Thoracic aorta (tissue), 2 donors: ENCODE measurements at regions not wholly inside any gene's neighbourhood (a gene's known extent, or its start where the extent isn't known, plus 50 kb on each side); places are given as distances from the start of the nearest gene placed in this dataset.

ENCODE experiments used
- ATAC-seq: fragments of 150-250 bp; one replicate; pipeline ENCODE4 v1.8.0; 2017; ENCODE audit warnings: low read depth; ENCODE audit not compliant: insufficient number of reproducible peaks, low FRiP score
- DNase-seq: peaks from one replicate; pipeline ENCODE4 v3.0.0-alpha.2; 2020; ENCODE audit warnings: low spot score
- H3K27ac ChIP-seq, 2 donors: fragments of 200-600 bp; sonication (generic); 1 replicate in 1 of 2; 2 replicates in 1 of 2; pipeline ENCODE4 v1.5.1; 2016; ENCODE audit warnings: mild to moderate bottlenecking in 2 of 2, moderate library complexity in 2 of 2
- H3K27me3 ChIP-seq: fragments of 200-600 bp; sonication (generic); replicated peaks from 2 replicates; pipeline ENCODE4 v1.6.0; 2016; ENCODE audit warnings: mild to moderate bottlenecking; ENCODE audit not compliant: insufficient read depth
- H3K36me3 ChIP-seq: fragments of 200-600 bp; sonication (generic); one replicate; pipeline ENCODE4 v1.5.1; 2016
- H3K4me1 ChIP-seq, 2 donors: fragments of 200-600 bp; sonication (generic); 1 replicate in 1 of 2; 2 replicates in 1 of 2; pipeline versions ENCODE4 v1.5.1 to v1.6.0; 2016; ENCODE audit warnings: low read depth in 2 of 2, mild to moderate bottlenecking in 1 of 2; ENCODE audit not compliant: control insufficient read depth in 1 of 2
- H3K4me3 ChIP-seq: fragments of 200-600 bp; sonication (generic); 2 replicates; pipeline ENCODE4 v1.5.1; 2016; ENCODE audit warnings: mild to moderate bottlenecking
- H3K9me3 ChIP-seq: fragments of 200-600 bp; sonication (generic); 2 replicates; pipeline ENCODE4 v1.5.1; 2016
- TF ChIP-seq, protein P1 (sequence below): fragments of 200-600 bp; sonication (generic); IDR thresholded peaks from one replicate; pipeline ENCODE4 v1.5.1; 2019; ENCODE audit warnings: antibody characterized with exemption

DNA sequence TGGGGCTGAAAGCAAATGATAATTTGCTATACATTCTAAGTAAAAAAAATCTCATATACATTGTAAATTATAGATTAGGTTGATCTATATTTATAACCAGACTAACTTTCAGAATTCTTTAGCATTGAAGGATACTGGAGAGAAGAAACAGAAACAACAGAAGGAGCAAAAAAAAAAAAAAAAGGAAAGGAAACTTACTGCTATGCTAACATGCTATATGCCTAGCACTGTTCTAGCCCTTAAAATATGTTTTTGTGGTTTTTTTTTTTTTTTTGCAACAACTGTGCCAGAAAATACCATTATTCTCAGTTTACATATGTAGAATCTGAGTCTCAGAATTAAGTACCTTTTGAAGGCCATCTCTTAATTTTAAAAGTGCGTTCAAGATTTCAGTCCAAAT is 204.9 kb upstream of the MC4R start:
- no peak for ATAC-seq
- Histone ChIP-seq H3K9me3 (no peaks in the 10 kb centered on the region), H3K27me3 (no peaks in the 10 kb centered on the region), H3K4me1 (no peaks in the 10 kb centered on the region), H3K4me3 (no peak overlapping the region), H3K36me3 (no peaks in the 10 kb centered on the region), H3K27ac (no peak overlapping the region)
- no peak for DNase-seq
- TF ChIP-seq, protein P1, sequence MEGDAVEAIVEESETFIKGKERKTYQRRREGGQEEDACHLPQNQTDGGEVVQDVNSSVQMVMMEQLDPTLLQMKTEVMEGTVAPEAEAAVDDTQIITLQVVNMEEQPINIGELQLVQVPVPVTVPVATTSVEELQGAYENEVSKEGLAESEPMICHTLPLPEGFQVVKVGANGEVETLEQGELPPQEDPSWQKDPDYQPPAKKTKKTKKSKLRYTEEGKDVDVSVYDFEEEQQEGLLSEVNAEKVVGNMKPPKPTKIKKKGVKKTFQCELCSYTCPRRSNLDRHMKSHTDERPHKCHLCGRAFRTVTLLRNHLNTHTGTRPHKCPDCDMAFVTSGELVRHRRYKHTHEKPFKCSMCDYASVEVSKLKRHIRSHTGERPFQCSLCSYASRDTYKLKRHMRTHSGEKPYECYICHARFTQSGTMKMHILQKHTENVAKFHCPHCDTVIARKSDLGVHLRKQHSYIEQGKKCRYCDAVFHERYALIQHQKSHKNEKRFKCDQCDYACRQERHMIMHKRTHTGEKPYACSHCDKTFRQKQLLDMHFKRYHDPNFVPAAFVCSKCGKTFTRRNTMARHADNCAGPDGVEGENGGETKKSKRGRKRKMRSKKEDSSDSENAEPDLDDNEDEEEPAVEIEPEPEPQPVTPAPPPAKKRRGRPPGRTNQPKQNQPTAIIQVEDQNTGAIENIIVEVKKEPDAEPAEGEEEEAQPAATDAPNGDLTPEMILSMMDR, result no peak

DNA sequence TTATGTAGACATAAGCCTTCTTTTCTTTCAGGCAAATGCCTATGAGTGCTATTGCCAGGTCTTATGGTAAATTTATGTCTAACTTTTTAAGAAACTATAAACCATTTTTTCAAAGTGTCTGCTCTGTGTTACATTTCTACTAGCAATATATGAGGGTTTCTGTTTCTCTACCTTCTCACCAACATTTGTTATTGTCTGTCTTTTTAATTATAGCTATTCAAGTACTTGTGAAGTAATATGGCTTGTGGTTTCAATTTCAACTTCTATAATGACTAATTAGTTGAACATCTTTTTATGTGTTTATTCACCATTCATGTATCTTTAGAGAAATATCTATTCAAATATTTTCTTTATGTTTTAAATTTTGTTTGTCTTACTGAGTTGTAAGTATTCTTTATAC is 213.1 kb upstream of the MC4R start:
- TF ChIP-seq, protein P1, result no peak
- Histone ChIP-seq H3K27ac (no peak overlapping the region), H3K4me1 (no peaks in the 10 kb centered on the region), H3K4me3 (no peak overlapping the region), H3K9me3 (no peaks in the 10 kb centered on the region), H3K36me3 (no peaks in the 10 kb centered on the region), H3K27me3 (no peaks in the 10 kb centered on the region)
- DNase-seq (no peak), ATAC-seq (no peak)

DNA sequence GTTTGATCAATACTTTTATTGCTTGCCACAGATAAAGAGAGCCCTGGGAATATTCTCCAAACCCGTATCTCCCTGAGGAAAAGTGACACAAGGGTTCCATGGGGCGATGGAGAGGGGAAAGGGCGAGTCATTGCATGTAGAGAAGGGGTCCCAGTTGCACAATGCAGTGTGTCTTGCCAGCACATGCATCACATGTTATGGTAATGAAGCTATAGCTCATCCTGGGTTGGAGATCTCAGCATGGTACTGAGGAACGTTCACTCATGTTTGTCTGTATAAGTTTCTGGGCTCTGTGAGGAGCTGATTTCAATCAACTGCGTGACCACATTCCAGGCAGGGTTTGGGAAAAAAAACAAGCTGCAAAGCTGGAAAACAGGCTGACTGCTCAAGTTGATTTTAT is 220.7 kb upstream of the MC4R start:
- Histone ChIP-seq H3K9me3 (no peaks in the 10 kb centered on the region), H3K27ac (no peak overlapping the region), H3K27me3 (no peaks in the 10 kb centered on the region), H3K36me3 (no peaks in the 10 kb centered on the region), H3K4me1 (no peaks in the 10 kb centered on the region), H3K4me3 (no peak overlapping the region)
- DNase-seq, result no peak
- no peak for ATAC-seq
- TF ChIP-seq, protein P1, result no peak

DNA sequence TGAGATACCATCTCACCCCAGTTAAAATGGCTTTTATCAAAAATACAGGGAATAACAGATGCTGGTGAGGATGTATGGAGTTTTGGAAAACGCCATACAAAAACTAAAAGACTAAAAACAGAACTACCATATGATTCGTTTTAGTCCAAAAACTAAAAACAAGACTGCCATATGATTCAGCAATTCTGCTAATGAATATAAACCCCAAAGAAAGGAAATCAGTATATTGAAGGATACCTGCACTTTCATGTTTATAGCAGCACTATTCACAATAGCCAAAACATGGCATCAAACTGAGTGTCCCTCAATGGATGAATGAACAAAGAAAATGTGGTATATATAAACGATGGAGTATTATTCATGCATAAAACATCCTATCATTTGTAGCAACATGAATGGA is 224.4 kb upstream of the MC4R start:
- TF ChIP-seq, protein P1, result no peak
- no peak overlapping the region for H3K27ac ChIP-seq
- no peaks in the 10 kb centered on the region for H3K36me3 ChIP-seq
- no peaks in the 10 kb centered on the region for H3K4me1 ChIP-seq
- H3K4me3 ChIP-seq, result no peak overlapping the region
- ATAC-seq (no peak), DNase-seq (no peak)
- no peaks in the 10 kb centered on the region for H3K9me3 ChIP-seq
- no peaks in the 10 kb centered on the region for H3K27me3 ChIP-seq

DNA sequence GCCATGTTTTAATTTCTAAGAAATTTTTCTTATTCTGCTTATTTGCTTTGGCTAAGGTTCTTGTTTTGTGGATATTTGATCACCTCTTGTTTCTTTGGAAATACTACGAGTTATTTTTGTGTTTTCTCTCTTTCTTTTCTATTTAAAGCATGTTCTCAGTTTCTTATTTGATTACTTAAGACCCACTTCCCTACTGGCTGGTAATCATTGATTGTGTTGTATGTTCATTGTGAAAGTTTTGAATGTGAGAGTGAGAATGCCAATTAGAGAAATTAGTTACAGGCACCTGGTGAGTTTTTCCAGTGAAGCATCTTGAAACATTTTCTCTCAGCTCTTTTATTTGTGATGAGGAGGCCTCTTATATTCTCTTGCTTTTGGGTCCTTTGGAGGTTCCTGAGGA is 226.7 kb upstream of the MC4R start:
- TF ChIP-seq, protein P1, result no peak

More for the DNA sequence above, 226.7 kb upstream of the MC4R start:
- no peaks in the 10 kb centered on the region for H3K36me3 ChIP-seq
- no peak for ATAC-seq
- no peak overlapping the region for H3K27ac ChIP-seq
- no peaks in the 10 kb centered on the region for H3K4me1 ChIP-seq
- H3K27me3 ChIP-seq, result no peaks in the 10 kb centered on the region
- no peaks in the 10 kb centered on the region for H3K9me3 ChIP-seq
- H3K4me3 ChIP-seq, result no peak overlapping the region
- DNase-seq, result no peak
